Body of pancreas (tissue), 4 donors: ENCODE measurements at regions not wholly inside any gene's neighbourhood (a gene's known extent, or its start where the extent isn't known, plus 50 kb on each side); places are given as distances from the start of the nearest gene placed in this dataset.
"Not testable (repeated sequence)": the region's sequence is repeated elsewhere in the genome, so short reads cannot be mapped to it uniquely, and the experiment has no call there.

Experiments
- POLR2A ChIP-seq, 3 donors: fragments of 450-650 bp; IDR thresholded peaks; one replicate each; pipeline ENCODE4 v1.6.1; 2016; ENCODE audit warnings: antibody characterized with exemption in 3 of 3, mild to moderate bottlenecking in 2 of 3
- TF ChIP-seq, protein P1 (sequence below), 7 experiments: fragments of 450-650 bp in 4 of 7; fragments of 200-600 bp in 3 of 7; sonication (generic) in 3 of 7; IDR thresholded peaks; one replicate each; pipeline ENCODE4 v1.5.1; 2016 to 2019; ENCODE audit warnings: antibody characterized with exemption in 7 of 7

DNA sequence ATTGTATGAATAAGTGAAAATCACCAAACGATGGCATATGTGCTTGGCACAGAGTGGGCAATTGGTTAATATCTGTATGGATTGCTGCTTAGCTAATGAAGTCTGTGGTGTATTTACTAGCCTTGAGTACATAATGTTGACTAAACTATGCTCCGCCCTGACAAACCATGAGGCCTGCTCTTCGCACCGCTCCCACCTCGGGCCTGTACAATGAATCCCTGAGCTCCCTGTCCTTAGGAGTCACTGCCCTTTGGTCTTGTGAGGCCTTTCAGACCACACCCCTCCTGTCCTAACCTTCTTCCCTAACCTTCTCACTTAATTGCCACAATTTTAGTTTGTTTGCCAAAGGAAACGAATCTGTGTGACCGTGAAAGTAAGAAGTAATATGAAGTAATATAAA is 193.2 kb downstream of the POTED start:
- TF ChIP-seq, protein P1, sequence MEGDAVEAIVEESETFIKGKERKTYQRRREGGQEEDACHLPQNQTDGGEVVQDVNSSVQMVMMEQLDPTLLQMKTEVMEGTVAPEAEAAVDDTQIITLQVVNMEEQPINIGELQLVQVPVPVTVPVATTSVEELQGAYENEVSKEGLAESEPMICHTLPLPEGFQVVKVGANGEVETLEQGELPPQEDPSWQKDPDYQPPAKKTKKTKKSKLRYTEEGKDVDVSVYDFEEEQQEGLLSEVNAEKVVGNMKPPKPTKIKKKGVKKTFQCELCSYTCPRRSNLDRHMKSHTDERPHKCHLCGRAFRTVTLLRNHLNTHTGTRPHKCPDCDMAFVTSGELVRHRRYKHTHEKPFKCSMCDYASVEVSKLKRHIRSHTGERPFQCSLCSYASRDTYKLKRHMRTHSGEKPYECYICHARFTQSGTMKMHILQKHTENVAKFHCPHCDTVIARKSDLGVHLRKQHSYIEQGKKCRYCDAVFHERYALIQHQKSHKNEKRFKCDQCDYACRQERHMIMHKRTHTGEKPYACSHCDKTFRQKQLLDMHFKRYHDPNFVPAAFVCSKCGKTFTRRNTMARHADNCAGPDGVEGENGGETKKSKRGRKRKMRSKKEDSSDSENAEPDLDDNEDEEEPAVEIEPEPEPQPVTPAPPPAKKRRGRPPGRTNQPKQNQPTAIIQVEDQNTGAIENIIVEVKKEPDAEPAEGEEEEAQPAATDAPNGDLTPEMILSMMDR (IDR thresholded peaks at IDR 0.05), result not testable (repeated sequence)
- not testable (repeated sequence) for TF ChIP-seq POLR2A (IDR thresholded peaks at IDR 0.05)
